NB4 (cell line): ENCODE measurements at regions not wholly inside any gene's neighbourhood (a gene's known extent, or its start where the extent isn't known, plus 50 kb on each side); places are given as distances from the start of the nearest gene placed in this dataset.

ENCODE experiments used
- CTCF ChIP-seq: IDR thresholded peaks from one replicate; pipeline ENCODE4 v1.5.1; 2012; ENCODE audit warnings: low read depth, low read length
- MAX ChIP-seq: IDR thresholded peaks from 2 replicates; pipeline ENCODE4 v1.6.1; 2011; ENCODE audit warnings: low read depth, low read length
- POLR2A ChIP-seq: IDR thresholded peaks from 2 replicates; pipeline ENCODE4 v1.6.1; 2011; ENCODE audit warnings: mild to moderate bottlenecking; ENCODE audit not compliant: insufficient read length; ENCODE audit errors: extremely low read depth

GRCh38 chr5:107168086-107168485 lies 502.7 kb downstream of the EFNA5 start:
- TF ChIP-seq CTCF (no peak), POLR2A (no peak), MAX (no peak)
